H7 (cell line): ENCODE measurements at regions not wholly inside any gene's neighbourhood (a gene's known extent, or its start where the extent isn't known, plus 50 kb on each side); places are given as distances from the start of the nearest gene placed in this dataset.

Experiments used
- DNase-seq: peaks from one replicate; pipeline ENCODE4 v3.0.0; 2012
- H3K27me3 ChIP-seq: 2 replicates; pipeline ENCODE4 v1.6.0; 2011; ENCODE audit warnings: mild to moderate bottlenecking, low read length; ENCODE audit not compliant: control insufficient read depth, insufficient read depth
- H3K36me3 ChIP-seq: replicated peaks from 2 replicates; pipeline ENCODE4 v1.5.1; 2011; ENCODE audit warnings: low read length; ENCODE audit not compliant: control insufficient read depth, insufficient read depth
- H3K4me3 ChIP-seq: 2 replicates; pipeline ENCODE4 v1.5.1; 2011; ENCODE audit warnings: low read depth, mild to moderate bottlenecking, control low read depth, low read length, moderate library complexity; ENCODE audit not compliant: insufficient read depth

DNA sequence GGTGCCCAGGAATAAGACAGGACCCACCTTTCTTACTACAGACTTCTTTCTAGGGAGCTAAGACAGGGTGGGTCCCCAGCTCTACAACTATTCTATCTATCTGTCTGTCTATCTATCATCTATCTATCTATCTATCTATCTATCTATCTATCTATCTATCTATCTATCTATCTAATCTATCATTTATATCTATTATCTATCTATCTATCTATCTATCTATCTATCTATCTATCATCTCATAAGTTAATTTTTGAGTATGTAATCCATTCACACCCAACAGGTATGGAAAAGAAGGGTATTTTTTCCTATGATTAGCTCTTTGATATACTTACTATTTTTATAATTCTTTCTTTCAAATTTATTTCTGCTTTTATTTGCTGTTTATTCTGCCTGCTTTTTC, 55.9 kb downstream of the BAMBI start:
- Histone ChIP-seq H3K36me3 (no peaks in the 10 kb centered on the region), H3K27me3 (no peaks in the 10 kb centered on the region), H3K4me3 (no peak overlapping the region)
- DNase-seq: no peak

DNA sequence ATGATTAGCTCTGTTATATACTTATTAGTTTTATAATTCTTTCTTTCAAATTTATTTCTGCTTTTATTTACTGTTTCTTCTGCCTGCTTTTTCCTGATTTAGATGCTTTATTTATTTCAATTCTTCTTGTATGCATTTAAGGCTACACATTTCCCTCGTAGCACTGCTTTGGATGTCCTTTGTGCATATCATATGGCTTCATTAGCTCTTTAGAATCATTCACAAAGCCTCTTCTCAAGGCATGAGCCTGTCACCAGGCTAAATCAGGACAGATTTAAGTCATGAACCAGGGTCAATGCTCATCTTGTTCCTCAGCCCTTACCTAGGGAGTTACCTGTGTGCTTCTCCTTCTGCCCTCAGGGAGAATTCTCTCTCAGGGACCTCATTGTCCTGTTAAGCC, 56.3 kb downstream of the BAMBI start:
- Histone ChIP-seq H3K4me3 (no peak overlapping the region), H3K36me3 (no peaks in the 10 kb centered on the region), H3K27me3 (no peaks in the 10 kb centered on the region)
- DNase-seq: no peak

DNA sequence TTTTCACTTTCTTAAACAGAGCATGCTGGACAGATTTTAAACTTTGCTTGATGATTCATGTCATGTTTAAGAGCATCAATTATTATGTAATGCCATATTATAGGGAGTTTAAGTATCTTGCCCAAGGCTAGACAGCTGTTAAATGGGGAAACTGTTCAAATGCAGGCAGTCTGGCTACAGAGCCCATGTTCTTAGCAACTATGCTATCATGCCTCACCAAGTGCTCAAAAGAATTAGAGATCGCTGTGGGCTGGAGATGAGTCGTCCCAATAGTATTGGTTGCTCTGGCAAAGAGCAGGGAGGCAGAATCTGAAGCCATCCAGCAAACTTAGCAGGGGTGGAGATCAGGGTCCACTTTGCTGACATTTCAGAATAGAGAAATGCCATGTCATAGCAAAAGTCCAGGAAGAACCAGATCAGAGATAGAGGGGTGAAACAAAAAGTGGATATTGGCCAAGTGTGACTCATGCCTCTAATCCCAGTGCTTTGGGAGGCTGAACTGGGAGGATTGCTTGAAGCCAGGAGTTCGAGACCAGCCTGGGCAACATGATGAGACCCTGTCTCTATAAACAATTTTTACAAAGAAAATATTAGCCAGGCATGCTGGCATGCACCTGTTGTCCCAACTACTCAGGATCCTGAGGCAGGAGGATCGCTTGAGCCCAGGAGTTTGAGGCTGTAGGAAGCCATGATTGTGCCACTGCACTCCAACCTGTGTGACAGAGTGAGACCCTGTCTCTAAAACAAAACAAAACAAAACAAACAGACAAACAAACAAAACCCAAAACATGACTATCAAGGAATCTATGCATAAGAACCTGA, 57.8 kb downstream of the BAMBI start:
- H3K27me3 ChIP-seq: no peaks in the 10 kb centered on the region
- no peak for DNase-seq
- H3K4me3 ChIP-seq: no peak overlapping the region
- H3K36me3 ChIP-seq: no peaks in the 10 kb centered on the region

DNA sequence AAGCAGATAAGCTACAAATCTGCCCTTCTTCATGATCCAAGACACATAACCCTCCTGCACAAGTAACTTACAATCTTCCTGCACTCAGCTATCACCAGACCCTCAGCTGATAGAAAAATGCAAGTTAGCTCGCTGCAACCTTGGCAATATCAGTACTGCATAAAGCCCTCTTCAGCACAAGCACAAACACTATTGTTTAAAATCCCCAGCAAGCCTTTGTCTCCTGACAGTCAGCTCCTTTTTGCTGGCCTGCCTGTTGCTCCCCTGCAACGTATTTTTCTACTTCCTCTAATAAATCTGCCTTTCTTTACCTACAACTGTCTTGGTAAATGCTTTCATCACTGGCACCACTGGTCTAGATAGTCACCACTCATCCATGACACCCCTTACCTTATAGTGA, 59.8 kb downstream of the BAMBI start:
- DNase-seq: no peak
- H3K4me3 ChIP-seq: no peak overlapping the region
- no peaks in the 10 kb centered on the region for H3K36me3 ChIP-seq
- no peaks in the 10 kb centered on the region for H3K27me3 ChIP-seq

DNA sequence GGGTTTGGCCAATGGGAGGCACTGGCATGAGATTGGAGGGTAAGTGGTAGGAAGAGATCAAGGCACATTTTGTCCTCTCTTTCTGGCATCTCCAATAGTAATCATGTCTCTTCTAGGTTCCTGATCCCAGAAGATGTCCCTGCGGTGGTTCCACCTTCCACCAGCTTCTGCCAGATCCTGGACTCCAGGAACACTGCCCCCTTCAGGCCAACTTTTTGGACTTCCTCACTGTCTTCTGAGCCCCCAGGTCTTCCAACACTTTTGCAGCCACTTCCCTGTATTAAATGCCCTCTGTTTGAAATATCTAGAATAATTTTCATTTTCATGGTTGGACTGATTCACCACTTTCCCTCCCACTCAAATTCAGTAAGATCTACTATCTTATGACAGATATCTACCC, 60.9 kb downstream of the BAMBI start:
- Histone ChIP-seq H3K4me3 (no peak overlapping the region), H3K27me3 (no peaks in the 10 kb centered on the region), H3K36me3 (no peaks in the 10 kb centered on the region)
- no peak for DNase-seq

DNA sequence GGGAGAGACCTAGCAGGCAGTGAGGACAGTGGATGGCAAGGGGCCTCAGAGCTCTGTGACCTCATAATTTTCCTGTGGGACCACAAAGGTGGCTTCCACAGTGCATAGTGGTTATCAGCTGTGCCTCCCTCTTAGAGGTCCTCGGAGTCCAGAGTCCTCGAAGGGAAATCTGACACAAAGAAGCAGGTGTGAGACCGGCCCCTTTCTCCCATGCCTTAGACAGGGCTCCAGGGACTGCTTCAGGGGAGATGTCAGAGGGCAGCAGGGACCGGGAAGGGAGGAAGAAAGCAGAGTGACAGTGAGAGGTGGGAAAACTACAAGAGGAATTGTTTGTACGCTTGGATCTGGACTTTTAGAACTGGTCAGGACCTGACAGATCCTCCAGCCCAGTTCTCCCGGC, 66.3 kb downstream of the BAMBI start:
- no peak for DNase-seq
- Histone ChIP-seq H3K27me3 (no peaks in the 10 kb centered on the region), H3K36me3 (no peaks in the 10 kb centered on the region), H3K4me3 (no peak overlapping the region)

DNA sequence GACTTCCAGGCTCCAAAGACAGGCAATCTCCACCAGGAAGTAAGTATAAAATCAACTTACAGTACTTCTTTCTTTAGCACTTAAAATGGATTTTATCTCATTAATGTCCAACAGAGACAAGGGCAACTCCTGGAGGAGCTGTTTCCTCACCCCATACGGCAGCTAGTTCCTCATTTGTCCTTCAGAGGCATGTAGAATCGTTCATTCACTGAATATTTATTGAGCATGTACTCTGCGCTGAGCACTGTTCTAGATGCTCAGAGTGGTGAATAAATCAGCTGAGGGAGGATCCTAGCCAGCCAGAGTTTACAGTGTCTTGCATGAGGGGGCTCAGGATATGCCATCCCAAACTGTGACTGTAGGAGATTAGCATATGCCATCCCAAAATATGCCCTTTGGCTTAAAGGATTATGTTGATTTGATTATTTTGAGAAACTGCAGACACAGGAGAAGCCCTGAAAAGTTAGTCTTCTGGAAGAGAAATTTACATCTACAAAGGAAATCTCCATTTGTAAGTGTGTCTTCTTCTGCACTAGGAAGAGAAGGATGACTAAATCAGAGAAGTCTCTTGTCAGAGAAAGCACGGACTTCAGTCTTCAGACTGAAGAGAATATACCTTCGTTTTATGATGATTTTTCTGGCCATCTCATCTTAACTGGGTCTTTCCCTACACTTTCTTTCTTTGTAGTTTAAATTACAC, 66.9 kb downstream of the BAMBI start:
- Histone ChIP-seq H3K4me3 (no peak overlapping the region), H3K27me3 (no peaks in the 10 kb centered on the region), H3K36me3 (no peaks in the 10 kb centered on the region)
- DNase-seq: no peak

DNA sequence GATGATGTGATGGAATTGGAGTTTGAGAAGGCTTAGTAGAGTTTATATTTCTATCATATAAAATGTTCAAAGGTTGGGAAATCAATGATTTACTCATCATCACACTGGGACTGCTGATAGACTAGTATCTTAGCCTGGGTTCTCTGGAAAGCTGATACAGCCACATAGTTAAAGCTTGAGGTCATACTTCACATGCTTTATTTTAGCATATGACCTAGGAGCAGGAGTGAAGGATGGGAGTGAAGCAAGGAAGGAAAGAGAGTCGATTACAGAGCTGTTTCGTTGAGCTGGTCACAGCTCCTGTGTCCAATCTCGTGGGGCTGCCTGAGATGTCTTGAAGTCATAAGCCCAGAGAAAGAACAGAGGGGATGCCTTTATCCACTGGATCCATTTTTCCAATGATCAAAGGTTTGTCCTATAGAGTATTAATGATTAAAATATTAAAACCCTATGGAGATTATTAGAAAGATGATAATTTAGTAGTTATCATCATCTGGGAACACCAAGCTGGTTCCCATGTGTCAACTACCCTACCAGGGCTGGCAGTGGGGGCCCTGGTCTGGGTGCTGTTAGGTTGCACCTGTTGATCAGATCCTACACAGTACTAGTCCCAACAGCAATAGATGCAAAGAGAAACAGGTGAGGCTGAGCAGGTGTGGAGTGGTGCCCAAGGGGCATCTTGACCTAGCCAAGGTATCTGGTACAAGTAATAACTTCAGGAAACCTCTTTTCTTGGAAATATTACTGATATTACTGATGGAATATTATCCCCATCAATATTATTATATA, 77.8 kb downstream of the BAMBI start:
- Histone ChIP-seq H3K4me3 (no peak overlapping the region), H3K36me3 (no peaks in the 10 kb centered on the region), H3K27me3 (no peaks in the 10 kb centered on the region)
- DNase-seq: no peak

DNA sequence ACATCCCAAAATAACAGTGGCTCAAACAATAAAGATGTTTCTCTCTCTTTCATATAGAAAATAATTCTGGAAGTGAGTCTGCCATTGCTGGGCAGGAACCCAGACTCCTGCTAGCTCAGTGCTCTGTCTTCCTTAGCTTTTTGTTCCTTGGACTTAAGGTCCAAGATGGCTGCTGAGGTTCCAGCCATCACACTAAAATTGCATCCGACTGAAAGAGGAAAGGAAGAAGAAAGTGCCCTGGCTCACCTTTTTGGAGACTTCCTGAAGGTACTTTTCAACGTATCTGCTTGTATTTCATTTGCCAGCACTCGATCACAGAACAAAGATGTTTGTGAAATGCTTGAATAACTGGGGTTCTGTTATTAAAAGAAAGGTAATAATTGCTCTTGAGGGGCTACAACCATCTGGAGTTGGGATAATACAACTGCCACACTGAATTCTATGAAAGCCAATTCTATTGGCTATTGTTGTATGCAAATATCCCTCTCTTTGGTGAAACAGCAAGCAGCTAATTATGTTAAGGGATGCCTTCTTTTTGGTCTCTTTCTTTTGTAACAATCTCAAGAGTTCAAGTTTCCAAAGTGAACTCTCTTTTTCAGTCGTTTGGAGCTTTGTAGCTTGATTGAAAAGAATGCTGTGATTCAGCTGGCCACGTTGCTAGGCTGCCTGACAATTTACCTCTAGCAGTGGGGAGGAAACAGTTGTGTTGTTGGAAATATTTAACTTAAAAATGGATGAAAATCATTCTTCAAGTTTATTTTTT, 83.9 kb downstream of the BAMBI start:
- H3K4me3 ChIP-seq: no peak overlapping the region
- peak; percentile 18 for DNase-seq
- no peaks in the 10 kb centered on the region for H3K36me3 ChIP-seq
- H3K27me3 ChIP-seq: no peaks in the 10 kb centered on the region

DNA sequence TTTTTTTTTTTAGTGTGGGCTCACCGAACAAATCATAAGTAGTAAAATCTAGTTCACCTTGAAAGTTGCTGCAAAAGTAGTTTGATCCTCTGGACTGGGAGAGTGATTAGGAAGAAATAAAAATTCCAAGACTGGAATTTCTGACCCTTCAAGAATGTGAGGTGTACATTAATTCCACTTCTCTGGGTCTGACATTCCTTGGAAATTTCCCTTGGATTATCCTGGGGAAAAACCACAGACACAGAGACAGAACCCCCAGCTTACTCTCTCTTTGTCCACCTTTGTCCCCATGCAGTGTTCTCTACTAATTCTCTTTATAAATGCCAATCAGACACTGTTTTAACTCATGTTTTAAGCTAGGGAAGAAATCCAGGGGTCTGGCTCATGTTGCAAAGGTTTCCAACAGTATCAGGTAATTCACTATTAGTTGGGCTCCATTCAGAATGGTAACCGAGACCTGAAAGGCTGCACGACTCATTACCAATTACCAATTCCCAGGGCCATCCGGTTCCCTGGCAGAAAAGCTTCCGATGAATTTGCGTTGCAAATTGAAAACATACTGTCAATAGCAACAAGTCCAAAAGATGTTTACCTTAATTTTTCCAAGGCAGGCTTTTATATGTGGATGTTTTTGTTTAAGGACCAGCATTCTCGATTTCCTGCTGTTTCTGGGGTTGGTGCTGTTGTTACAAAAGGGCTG, 86.3 kb downstream of the BAMBI start:
- no peak for DNase-seq

DNA sequence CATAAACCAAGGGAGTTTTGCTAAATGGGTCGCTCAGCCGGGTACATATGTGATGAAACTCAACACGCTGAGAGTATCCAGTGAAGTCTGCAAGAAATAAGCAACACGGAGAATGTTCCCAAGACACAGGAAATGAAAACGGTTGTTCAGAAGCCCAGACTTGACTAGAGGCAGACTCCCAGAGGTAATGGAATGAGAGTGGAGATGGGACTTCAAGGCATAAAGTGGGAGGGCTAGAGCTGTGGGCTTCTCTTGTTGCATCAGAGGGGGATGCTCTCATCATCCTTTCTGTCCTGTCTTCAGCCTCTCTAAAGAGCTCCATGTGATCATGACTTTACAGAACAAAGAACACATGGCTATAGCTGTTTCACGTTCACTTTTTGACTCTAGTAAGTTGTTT, 88.3 kb downstream of the BAMBI start:
- H3K36me3 ChIP-seq: no peaks in the 10 kb centered on the region
- no peak for DNase-seq
- H3K4me3 ChIP-seq: no peak overlapping the region
- no peaks in the 10 kb centered on the region for H3K27me3 ChIP-seq

More for the DNA sequence above, 86.3 kb downstream of the BAMBI start:
- H3K36me3 ChIP-seq: no peaks in the 10 kb centered on the region
- no peaks in the 10 kb centered on the region for H3K27me3 ChIP-seq
- no peak overlapping the region for H3K4me3 ChIP-seq

DNA sequence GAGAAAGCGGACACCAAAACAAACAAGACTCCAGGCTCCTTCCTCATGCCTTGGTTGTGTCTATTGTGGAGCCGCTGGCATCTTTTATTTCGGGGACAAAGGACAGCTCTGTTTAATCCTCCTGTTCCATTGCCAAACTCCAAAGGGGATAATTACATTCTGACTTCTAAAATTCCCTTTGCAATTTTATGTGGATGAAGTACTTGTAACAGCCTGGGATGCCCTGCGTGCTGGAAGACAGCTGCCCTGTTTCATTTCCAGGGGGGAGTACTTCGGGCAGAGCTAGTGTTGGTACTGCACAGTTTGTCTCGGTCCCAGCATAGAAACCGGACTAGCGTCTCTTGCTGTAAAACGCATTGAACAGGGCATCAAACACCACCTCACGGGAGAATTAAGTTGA, 90.9 kb downstream of the BAMBI start:
- no peaks in the 10 kb centered on the region for H3K36me3 ChIP-seq
- no peaks in the 10 kb centered on the region for H3K27me3 ChIP-seq
- DNase-seq: no peak
- no peak overlapping the region for H3K4me3 ChIP-seq

DNA sequence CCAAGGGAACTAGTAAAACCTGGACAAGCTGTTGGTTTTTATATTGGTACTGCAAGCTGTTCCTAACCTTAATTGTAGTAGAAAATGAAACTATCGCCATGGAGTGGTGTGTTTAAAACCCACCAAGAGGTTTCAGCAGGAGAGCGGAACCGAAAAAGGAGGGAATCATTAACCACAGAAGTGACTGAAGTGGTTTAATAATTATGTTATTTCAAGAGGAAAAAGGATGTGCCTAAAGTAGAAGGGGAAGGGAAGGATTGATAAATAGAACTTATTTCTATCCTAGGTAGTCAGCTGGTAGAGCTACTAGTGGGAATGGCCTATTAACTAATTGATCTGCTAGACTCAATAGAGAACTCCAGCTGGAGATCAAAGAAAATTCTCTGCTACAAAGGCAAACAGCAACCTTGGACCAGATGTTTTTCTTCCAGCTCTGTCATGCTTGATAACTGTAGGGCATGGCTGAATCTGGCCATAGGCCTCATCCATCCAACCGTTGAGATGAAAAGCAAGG, 91.8 kb downstream of the BAMBI start:
- Histone ChIP-seq H3K36me3 (no peaks in the 10 kb centered on the region), H3K4me3 (no peak overlapping the region), H3K27me3 (no peaks in the 10 kb centered on the region)
- no peak for DNase-seq
